ENCODE measurements at regions not wholly inside any gene's neighbourhood (a gene's known extent, or its start where the extent isn't known, plus 50 kb on each side); places are given as distances from the start of the nearest gene placed in this dataset.

DNA sequence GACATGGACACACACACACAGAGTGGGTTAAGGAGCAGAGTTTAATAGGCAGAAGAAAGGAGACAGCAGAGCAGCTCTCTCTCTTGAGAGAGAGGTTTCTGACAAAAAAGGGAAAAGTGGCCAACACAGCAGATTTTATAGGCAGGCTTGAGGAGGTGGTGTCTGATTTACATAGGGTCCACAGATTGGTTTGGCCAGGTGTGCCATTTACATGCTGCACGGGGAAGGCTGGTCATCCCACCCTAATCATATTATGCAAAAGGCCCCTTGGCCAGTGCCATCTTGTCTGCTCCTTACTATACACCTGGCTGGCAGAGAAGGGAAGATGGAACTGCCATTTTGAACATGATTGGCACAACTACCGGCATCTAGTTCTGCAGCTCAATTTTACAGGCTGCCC, 240.8 kb downstream of the NPR3 start:
- no peak for TF ChIP-seq POLR2AphosphoS5 (IDR thresholded peaks at IDR 0.05)
- TF ChIP-seq, protein P1, sequence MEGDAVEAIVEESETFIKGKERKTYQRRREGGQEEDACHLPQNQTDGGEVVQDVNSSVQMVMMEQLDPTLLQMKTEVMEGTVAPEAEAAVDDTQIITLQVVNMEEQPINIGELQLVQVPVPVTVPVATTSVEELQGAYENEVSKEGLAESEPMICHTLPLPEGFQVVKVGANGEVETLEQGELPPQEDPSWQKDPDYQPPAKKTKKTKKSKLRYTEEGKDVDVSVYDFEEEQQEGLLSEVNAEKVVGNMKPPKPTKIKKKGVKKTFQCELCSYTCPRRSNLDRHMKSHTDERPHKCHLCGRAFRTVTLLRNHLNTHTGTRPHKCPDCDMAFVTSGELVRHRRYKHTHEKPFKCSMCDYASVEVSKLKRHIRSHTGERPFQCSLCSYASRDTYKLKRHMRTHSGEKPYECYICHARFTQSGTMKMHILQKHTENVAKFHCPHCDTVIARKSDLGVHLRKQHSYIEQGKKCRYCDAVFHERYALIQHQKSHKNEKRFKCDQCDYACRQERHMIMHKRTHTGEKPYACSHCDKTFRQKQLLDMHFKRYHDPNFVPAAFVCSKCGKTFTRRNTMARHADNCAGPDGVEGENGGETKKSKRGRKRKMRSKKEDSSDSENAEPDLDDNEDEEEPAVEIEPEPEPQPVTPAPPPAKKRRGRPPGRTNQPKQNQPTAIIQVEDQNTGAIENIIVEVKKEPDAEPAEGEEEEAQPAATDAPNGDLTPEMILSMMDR (IDR thresholded peaks at IDR 0.05), result no peak
